DOHH2 (cell line): ENCODE measurements at regions not wholly inside any gene's neighbourhood (a gene's known extent, or its start where the extent isn't known, plus 50 kb on each side); places are given as distances from the start of the nearest gene placed in this dataset.
"Not testable (repeated sequence)": the region's sequence is repeated elsewhere in the genome, so short reads cannot be mapped to it uniquely, and the experiment has no call there.

Experiments used
- H3F3A ChIP-seq: fragments of 200-600 bp; sonication (generic), shearing (Covaris generic); 2 replicates; pipeline ENCODE4 v1.6.0; 2016; ENCODE audit warnings: antibody characterized with exemption, mild to moderate bottlenecking; ENCODE audit not compliant: control insufficient read depth, insufficient read depth
- H3K27ac ChIP-seq: fragments of 200-600 bp; sonication (generic); 2 replicates; pipeline ENCODE4 v1.5.1; 2014; ENCODE audit warnings: low read depth, mild to moderate bottlenecking, low read length, moderate library complexity
- H3K27me3 ChIP-seq: fragments of 200-600 bp; sonication (generic); 2 replicates; pipeline ENCODE4 v1.6.1; 2014; ENCODE audit warnings: mild to moderate bottlenecking, low read length, mixed read lengths; ENCODE audit not compliant: control insufficient read depth
- H3K36me3 ChIP-seq: fragments of 200-600 bp; sonication (generic); 2 replicates; pipeline ENCODE4 v1.6.1; 2014; ENCODE audit warnings: mild to moderate bottlenecking, low read length, moderate library complexity, mixed read lengths; ENCODE audit not compliant: control insufficient read depth
- H3K4me1 ChIP-seq: fragments of 200-600 bp; sonication (generic); 2 replicates; pipeline ENCODE4 v1.6.1; 2014; ENCODE audit warnings: mild to moderate bottlenecking, low read length, mixed read lengths; ENCODE audit not compliant: control insufficient read depth
- H3K4me2 ChIP-seq: fragments of 200-600 bp; sonication (generic); 2 replicates; pipeline ENCODE4 v1.6.0; 2014; ENCODE audit warnings: mild to moderate bottlenecking, low read length, moderate library complexity
- H3K4me3 ChIP-seq: fragments of 200-600 bp; sonication (generic); 2 replicates; pipeline ENCODE4 v1.5.1; 2014; ENCODE audit warnings: mild to moderate bottlenecking, low read length, mixed read lengths
- H3K79me2 ChIP-seq: fragments of 200-600 bp; sonication (generic); 2 replicates; pipeline ENCODE4 v1.6.1; 2014; ENCODE audit warnings: mild to moderate bottlenecking, low read length, mixed read lengths; ENCODE audit not compliant: control insufficient read depth
- H3K9me2 ChIP-seq: fragments of 200-600 bp; sonication (generic); replicated peaks from 2 replicates; pipeline ENCODE4 v1.6.1; 2014; ENCODE audit warnings: mild to moderate bottlenecking, low read length, mixed read lengths; ENCODE audit not compliant: control insufficient read depth
- H3K9me3 ChIP-seq: fragments of 200-600 bp; sonication (generic); 2 replicates; pipeline ENCODE4 v1.6.1; 2014; ENCODE audit warnings: antibody characterized with exemption, low read length, mixed read lengths; ENCODE audit not compliant: control insufficient read depth, insufficient read depth
- H4K20me1 ChIP-seq: fragments of 200-600 bp; sonication (generic); 2 replicates; pipeline ENCODE4 v1.6.0; 2014; ENCODE audit warnings: low read depth, mild to moderate bottlenecking, antibody characterized with exemption, low read length, moderate library complexity; ENCODE audit not compliant: control insufficient read depth, insufficient read depth
- CTCF ChIP-seq: fragments of 200-600 bp; sonication (generic); IDR thresholded peaks from one replicate; pipeline ENCODE4 v1.5.1; 2014; ENCODE audit warnings: antibody characterized with exemption, mild to moderate bottlenecking, low read depth, low read length; ENCODE audit not compliant: poor library complexity, severe bottlenecking
- EZH2phosphoT487 ChIP-seq: fragments of 200-600 bp; sonication (generic); IDR thresholded peaks from 2 replicates; pipeline ENCODE4 v1.6.1; 2017; ENCODE audit warnings: borderline replicate concordance, mild to moderate bottlenecking, antibody characterized with exemption, low read length, moderate library complexity, mixed read lengths

DNA sequence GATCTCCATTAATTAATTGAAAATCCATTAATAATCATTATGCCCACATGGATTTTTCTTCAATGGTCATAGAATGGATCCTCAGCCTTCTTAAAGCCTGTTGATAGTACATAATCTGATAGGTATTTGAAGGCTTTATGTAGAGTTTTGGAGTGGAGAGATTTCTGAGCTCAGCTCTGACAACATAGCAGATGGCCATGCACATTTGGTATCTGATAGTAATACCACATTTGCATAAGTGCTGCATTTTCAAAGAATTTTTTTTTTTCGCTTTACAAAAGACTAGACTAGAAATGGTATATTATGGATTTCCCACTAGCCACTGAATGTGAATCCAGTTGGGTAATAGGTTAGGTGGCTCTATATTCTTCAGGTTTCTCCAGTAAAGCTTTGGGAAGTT lies 440.6 kb downstream of the FGF13 start:
- Histone ChIP-seq H3K9me3 (no peaks in the 10 kb centered on the region), H3K27ac (no peak overlapping the region), H3K79me2 (no peaks in the 10 kb centered on the region), H3K4me1 (no peaks in the 10 kb centered on the region), H3F3A (no peaks in the 10 kb centered on the region), H3K4me2 (no peak overlapping the region), H3K36me3 (no peaks in the 10 kb centered on the region), H3K4me3 (no peak overlapping the region), H4K20me1 (no peaks in the 10 kb centered on the region), H3K27me3 (no peaks in the 10 kb centered on the region), H3K9me2 (no peaks in the 10 kb centered on the region)
- TF ChIP-seq EZH2phosphoT487 (no peak), CTCF (no peak)

DNA sequence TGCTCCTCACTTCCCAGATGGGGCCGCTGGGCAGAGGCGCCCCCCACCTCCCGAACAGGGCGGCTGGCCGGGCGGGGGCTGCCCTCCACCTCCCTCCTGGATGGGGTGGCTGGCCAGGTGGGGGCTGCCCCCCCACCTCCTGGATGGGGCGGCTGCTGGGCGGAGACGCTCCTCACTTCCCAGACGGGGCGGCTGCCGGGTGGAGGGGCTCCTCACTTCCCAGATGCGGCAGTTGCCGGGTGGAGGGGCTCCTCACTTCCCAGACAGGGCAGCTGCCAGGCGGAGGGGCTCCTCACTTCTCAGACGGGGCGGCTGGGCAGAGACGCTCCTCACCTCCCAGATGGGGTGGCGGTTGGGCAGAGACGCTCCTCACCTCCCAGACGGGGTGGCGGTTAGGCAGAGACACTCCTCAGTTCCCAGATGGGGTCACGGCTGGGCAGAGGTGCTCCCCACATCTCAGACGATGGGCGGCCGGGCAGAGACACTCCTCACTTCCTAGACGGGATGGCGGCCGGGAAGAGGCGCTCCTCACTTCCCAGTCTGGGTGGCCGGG lies 428.8 kb downstream of the FGF13 start:
- H3K9me2 ChIP-seq, H4K20me1 ChIP-seq, H3F3A ChIP-seq, H3K4me2 ChIP-seq, H3K79me2 ChIP-seq, H3K9me3 ChIP-seq, H3K4me1 ChIP-seq, H3K36me3 ChIP-seq, H3K4me3 ChIP-seq, H3K27ac ChIP-seq, H3K27me3 ChIP-seq: not testable (repeated sequence)

GRCh38 chrX:138287205-138287877 lies 424.2 kb downstream of the FGF13 start:
- no peak for TF ChIP-seq CTCF
- no peak for TF ChIP-seq EZH2phosphoT487
- Histone ChIP-seq H3K4me2 (no peak overlapping the region), H3K4me3 (no peak overlapping the region), H3K4me1 (no peaks in the 10 kb centered on the region), H3K27ac (no peak overlapping the region), H3F3A (no peaks in the 10 kb centered on the region), H3K36me3 (no peaks in the 10 kb centered on the region), H3K79me2 (no peaks in the 10 kb centered on the region), H4K20me1 (no peaks in the 10 kb centered on the region), H3K9me3 (no peaks in the 10 kb centered on the region), H3K27me3 (no peaks in the 10 kb centered on the region), H3K9me2 (no peaks in the 10 kb centered on the region)

DNA sequence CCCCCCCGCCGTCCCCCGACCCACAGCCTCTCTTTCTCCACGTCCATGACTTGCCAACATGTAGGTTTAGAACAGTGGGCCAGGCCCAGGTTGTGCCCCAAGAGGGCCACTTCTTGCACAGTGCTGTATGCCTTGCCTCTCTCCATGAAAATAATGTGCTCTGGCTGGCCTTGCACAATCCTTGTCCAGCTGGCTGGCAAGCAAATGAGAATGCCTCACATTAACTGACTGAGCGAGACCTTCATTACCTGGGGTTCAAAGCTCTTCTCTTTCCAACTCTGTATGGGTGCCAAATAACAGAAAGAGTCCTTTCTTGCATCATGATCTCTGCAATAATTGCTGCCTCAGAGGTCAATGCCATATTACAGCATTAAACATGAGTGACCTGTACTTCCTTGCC lies 416.6 kb downstream of the FGF13 start:
- no peak overlapping the region for H3K4me2 ChIP-seq
- no peaks in the 10 kb centered on the region for H3K4me1 ChIP-seq
- no peaks in the 10 kb centered on the region for H3K27me3 ChIP-seq
- no peaks in the 10 kb centered on the region for H3F3A ChIP-seq
- H3K27ac ChIP-seq, result no peak overlapping the region
- no peaks in the 10 kb centered on the region for H3K9me2 ChIP-seq
- H4K20me1 ChIP-seq, result no peaks in the 10 kb centered on the region
- no peaks in the 10 kb centered on the region for H3K36me3 ChIP-seq
- H3K79me2 ChIP-seq, result no peaks in the 10 kb centered on the region
- no peak for TF ChIP-seq EZH2phosphoT487
- no peak for TF ChIP-seq CTCF
- no peak overlapping the region for H3K4me3 ChIP-seq
- no peaks in the 10 kb centered on the region for H3K9me3 ChIP-seq
